Heart left ventricle (tissue), 16 donors: ENCODE measurements at regions not wholly inside any gene's neighbourhood (a gene's known extent, or its start where the extent isn't known, plus 50 kb on each side); places are given as distances from the start of the nearest gene placed in this dataset.

ENCODE experiments used
- ATAC-seq, 4 donors: fragments of 200-7000 bp; cut with Tn5 transposase; one replicate each; pipeline ENCODE4 v1.9.1; 2020 to 2022; ENCODE audit warnings: moderate library complexity in 4 of 4, mild to moderate bottlenecking in 3 of 4, moderate number of reproducible peaks in 1 of 4
- DNase-seq, 5 donors: peaks; one replicate each; pipeline ENCODE4 v3.0.0-alpha.2; 2020
- H3K27ac ChIP-seq, 12 donors: fragments of 200-600 bp; sonication (generic) in 4 of 12; one replicate each; pipeline versions ENCODE4 v1.5.0 to v1.8.0; 2016 to 2022; ENCODE audit warnings: mild to moderate bottlenecking in 2 of 12
- H3K27me3 ChIP-seq, 9 donors: fragments of 200-600 bp; sonication (generic) in 2 of 9; one replicate each; pipeline versions ENCODE4 v1.5.1 to v1.8.0; 2016 to 2022; ENCODE audit warnings: mild to moderate bottlenecking in 3 of 9
- H3K36me3 ChIP-seq, 9 donors: fragments of 200-600 bp; sonication (generic) in 2 of 9; one replicate each; pipeline versions ENCODE4 v1.5.0 to v1.8.0; 2018 to 2022; ENCODE audit warnings: mild to moderate bottlenecking in 2 of 9
- H3K4me1 ChIP-seq, 12 donors: fragments of 200-600 bp; sonication (generic) in 4 of 12; one replicate each; pipeline versions ENCODE4 v1.5.0 to v1.8.0; 2016 to 2022; ENCODE audit warnings: mild to moderate bottlenecking in 3 of 12
- H3K4me3 ChIP-seq, 12 donors: fragments of 200-600 bp; sonication (generic) in 4 of 12; one replicate each; pipeline versions ENCODE4 v1.5.0 to v1.8.0; 2017 to 2022; ENCODE audit warnings: mild to moderate bottlenecking in 9 of 12, moderate library complexity in 4 of 12
- H3K9me3 ChIP-seq, 12 donors: fragments of 200-600 bp; sonication (generic) in 4 of 12; one replicate each; pipeline versions ENCODE4 v1.5.0 to v1.8.0; 2016 to 2022; ENCODE audit warnings: mild to moderate bottlenecking in 1 of 12
- POLR2A ChIP-seq, 2 donors: fragments of 450-650 bp; IDR thresholded peaks; one replicate each; pipeline ENCODE4 v1.6.1; 2017; ENCODE audit warnings: antibody characterized with exemption in 2 of 2, mild to moderate bottlenecking in 2 of 2, moderate library complexity in 2 of 2
- WGBS, 4 donors: extraction: QIAGEN DNeasy Blood & Tissue Kit in 2 of 4; methylation state at CpG; one replicate each; pipeline versions ENCODE4 v1.1.5 to v1.1.7; 2013 to 2018; 5-methylcytosine and 5-hydroxymethylcytosine counted together
- intact Hi-C, 10 donors: fragments of 100-400 bp; cut with DNase I; formaldehyde crosslinking; loops; one replicate each; pipeline versions ENCODE4 v1.11.1 to v1.14.2; 2022
- TF ChIP-seq, protein P1 (sequence below), 12 donors: fragments of 200-600 bp; sonication (generic) in 4 of 12; IDR thresholded peaks; one replicate each; pipeline versions ENCODE4 v1.5.0 to v1.8.0; 2018 to 2022; ENCODE audit warnings: antibody characterized with exemption in 12 of 12, mild to moderate bottlenecking in 5 of 12
- donor health status: ischemic (EF 13 %, LVEDD 7.1; RV severe dilation, severe dysfunction).
- donor health status: healthy with polysubstance abuse.
- donor health status: DM: no; HTN: yes; CAD: no.
- donor health status: DM: no; HTN: no; CAD: no.
- donor health status: ischemic (EF 25% LVEDD 6.9; RV normal size, moderate dysfunction).
- donor health status: ischemic (EF 25% LVEDD 5.7; RV mildly dilated, moderate dysfunction).
- donor health status: healthy.
- donor health status: DM: yes; HTN: yes; CAD: no.
- donor health status: ischemic (EF 35%, LVEDD 5.7; RV mildly dilated, moderate dysfunction).
- donor health status: nonischemic (EF 11% LVEDD 7.7; RV severe dilation, severe dysfunction).
- donor health status: DM: yes; HTN: yes; CAD: no.
- donor health status: PGD.
- donor health status: ischemic (EF 29% LVEDD 5.4; RV normal size, mild dysfunction).
- donor health status: nonischemic (EF 23%, LVEDD 6.1; RV moderate dilation, normal function).

DNA sequence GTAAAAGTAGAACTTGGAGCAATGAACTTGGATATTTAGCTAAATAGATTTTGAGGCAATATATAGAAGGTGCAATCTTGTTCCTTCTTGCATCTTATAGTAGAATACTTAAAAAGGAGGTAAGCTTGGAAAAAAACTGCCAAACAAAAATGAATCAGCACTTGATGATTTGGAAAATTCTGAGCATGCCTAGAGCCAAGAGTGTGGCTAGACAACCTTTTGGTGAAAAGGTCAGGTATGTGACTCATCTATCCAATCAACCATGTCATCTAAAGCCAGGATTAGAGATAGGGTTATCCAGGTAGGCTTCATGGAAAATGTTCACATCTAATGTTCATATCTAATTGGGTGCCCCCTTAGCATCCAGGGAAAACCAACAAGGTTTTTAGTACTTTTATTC, 515.0 kb downstream of the COL11A1 start:
- H3K4me3 ChIP-seq, result no peak overlapping the region
- intact Hi-C loops, result no loop called here
- no peaks in the 10 kb centered on the region for H3K4me1 ChIP-seq
- peaks cover 0 to 8% (median 0%) of the 10 kb centered on the region in 12 donors for H3K9me3 ChIP-seq
- H3K36me3 ChIP-seq, result no peaks in the 10 kb centered on the region
- no peak overlapping the region for H3K27ac ChIP-seq
- H3K27me3 ChIP-seq, result no peaks in the 10 kb centered on the region
- TF ChIP-seq, protein P1, sequence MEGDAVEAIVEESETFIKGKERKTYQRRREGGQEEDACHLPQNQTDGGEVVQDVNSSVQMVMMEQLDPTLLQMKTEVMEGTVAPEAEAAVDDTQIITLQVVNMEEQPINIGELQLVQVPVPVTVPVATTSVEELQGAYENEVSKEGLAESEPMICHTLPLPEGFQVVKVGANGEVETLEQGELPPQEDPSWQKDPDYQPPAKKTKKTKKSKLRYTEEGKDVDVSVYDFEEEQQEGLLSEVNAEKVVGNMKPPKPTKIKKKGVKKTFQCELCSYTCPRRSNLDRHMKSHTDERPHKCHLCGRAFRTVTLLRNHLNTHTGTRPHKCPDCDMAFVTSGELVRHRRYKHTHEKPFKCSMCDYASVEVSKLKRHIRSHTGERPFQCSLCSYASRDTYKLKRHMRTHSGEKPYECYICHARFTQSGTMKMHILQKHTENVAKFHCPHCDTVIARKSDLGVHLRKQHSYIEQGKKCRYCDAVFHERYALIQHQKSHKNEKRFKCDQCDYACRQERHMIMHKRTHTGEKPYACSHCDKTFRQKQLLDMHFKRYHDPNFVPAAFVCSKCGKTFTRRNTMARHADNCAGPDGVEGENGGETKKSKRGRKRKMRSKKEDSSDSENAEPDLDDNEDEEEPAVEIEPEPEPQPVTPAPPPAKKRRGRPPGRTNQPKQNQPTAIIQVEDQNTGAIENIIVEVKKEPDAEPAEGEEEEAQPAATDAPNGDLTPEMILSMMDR (IDR thresholded peaks at IDR 0.05), result no peak
- no peak for TF ChIP-seq POLR2A (IDR thresholded peaks at IDR 0.05)
- no peak for DNase-seq
- no peak for ATAC-seq

DNA sequence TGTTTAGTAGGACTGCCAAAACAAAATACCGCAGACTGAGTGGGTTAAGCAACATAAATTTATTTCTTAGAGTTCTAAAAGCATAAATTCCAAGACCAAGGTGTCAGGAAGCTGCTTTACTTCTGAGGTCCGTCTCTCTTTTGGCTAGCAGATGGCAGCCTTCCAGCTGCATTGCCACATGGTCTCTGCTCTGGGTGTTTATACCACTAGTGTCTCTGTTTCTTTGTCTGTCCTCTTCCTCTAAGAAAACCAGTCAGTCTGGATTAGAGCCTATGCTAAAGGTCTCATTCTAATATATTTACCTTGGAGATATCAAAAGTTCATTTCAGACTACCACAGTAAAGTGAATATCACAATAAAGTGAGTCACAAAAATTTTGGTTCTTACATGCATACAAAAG, 519.8 kb downstream of the COL11A1 start:
- Histone ChIP-seq H3K27ac (no peak overlapping the region), H3K9me3 (peaks cover 0 to 8% (median 0%) of the 10 kb centered on the region in 12 donors), H3K4me3 (no peak overlapping the region), H3K4me1 (no peaks in the 10 kb centered on the region), H3K36me3 (no peaks in the 10 kb centered on the region), H3K27me3 (no peaks in the 10 kb centered on the region)
- TF ChIP-seq, protein P1 (IDR thresholded peaks at IDR 0.05), result no peak
- TF ChIP-seq POLR2A (IDR thresholded peaks at IDR 0.05), result no peak
- ATAC-seq (no peak), DNase-seq (peak in 1 of 5 donors; percentile 13)
- 46 to 54% (median 51%) methylated on average over 2 of the region's 2 CpGs for WGBS, 4 donors
- intact Hi-C loops, result no loop called here

DNA sequence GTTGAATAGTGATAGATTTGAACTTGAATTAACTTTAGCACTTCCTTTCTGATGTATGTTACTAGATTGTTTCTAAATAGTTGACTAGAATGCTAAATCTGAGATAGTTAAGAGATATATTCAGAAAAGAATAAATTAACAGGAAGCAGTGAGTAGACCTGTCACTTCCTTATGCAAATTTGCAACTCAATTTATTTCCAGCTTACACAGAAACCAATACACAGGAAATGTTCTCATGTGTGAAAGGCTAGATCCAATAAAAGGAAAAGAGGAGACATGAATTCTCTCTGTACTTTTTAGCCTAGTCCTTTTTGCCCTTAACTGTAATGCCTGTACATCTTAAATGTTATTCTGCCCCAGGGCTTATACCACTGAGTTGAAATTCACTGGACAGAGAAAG, 522.3 kb downstream of the COL11A1 start:
- Histone ChIP-seq H3K9me3 (peaks cover 0 to 11% (median 0%) of the 10 kb centered on the region in 12 donors), H3K4me3 (no peak overlapping the region), H3K36me3 (no peaks in the 10 kb centered on the region), H3K4me1 (no peaks in the 10 kb centered on the region), H3K27me3 (no peaks in the 10 kb centered on the region), H3K27ac (no peak overlapping the region)
- intact Hi-C loops, result no loop called here
- TF ChIP-seq POLR2A (IDR thresholded peaks at IDR 0.05), result no peak
- TF ChIP-seq, protein P1 (IDR thresholded peaks at IDR 0.05), result no peak
- DNase-seq (no peak), ATAC-seq (no peak)

DNA sequence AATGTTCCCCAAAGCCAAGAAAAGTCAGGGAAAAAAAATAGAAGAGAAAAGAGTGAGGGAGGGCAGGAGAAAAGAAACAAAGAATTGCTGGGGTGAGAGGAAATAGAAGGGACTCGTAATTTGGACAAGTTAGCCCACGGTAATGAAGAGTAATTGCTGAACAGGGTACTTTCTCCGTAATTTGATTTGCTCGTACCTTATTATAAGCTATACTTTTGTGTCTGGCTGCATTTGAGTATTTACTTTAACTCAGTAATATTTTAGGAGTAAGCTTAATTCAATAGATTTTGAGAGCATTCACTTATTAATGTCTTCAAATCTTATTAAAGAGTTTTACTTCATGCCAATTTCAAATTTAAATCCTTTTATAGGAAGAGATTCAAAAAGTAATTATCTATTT, 527.5 kb downstream of the COL11A1 start:
- DNase-seq (no peak), ATAC-seq (no peak)
- intact Hi-C loops, result no loop called here
- Histone ChIP-seq H3K27me3 (no peaks in the 10 kb centered on the region), H3K9me3 (peaks cover 0 to 8% (median 0%) of the 10 kb centered on the region in 12 donors), H3K4me3 (no peak overlapping the region), H3K27ac (no peak overlapping the region), H3K4me1 (no peaks in the 10 kb centered on the region), H3K36me3 (no peaks in the 10 kb centered on the region)
- 82 to 90% (median 83%) methylated on average over 4 of the region's 4 CpGs for WGBS, 4 donors
- TF ChIP-seq, protein P1 (IDR thresholded peaks at IDR 0.05), result no peak
- TF ChIP-seq POLR2A (IDR thresholded peaks at IDR 0.05), result no peak
